Vagina (tissue), 2 donors: ENCODE measurements at regions not wholly inside any gene's neighbourhood (a gene's known extent, or its start where the extent isn't known, plus 50 kb on each side); places are given as distances from the start of the nearest gene placed in this dataset.

Source experiments
- POLR2A ChIP-seq, 2 donors: fragments of 450-650 bp; IDR thresholded peaks; one replicate each; pipeline ENCODE4 v1.6.1; 2017; ENCODE audit warnings: antibody characterized with exemption in 2 of 2, mild to moderate bottlenecking in 2 of 2, moderate library complexity in 2 of 2
- POLR2AphosphoS5 ChIP-seq, 2 donors: sonication (generic); formaldehyde crosslinking; IDR thresholded peaks; one replicate each; pipeline ENCODE4 v1.9.0; 2017; ENCODE audit warnings: antibody characterized with exemption in 2 of 2, mild to moderate bottlenecking in 2 of 2, low read depth in 1 of 2; ENCODE audit not compliant: insufficient read depth in 1 of 2
- TF ChIP-seq, protein P1 (sequence below), 3 experiments: fragments of 450-650 bp in 2 of 3; fragments of 200-600 bp in 1 of 3; sonication (generic) in 1 of 3; IDR thresholded peaks; one replicate each; pipeline ENCODE4 v1.5.1; 2017 to 2019; ENCODE audit warnings: antibody characterized with exemption in 3 of 3, mild to moderate bottlenecking in 2 of 3, moderate library complexity in 2 of 3

DNA sequence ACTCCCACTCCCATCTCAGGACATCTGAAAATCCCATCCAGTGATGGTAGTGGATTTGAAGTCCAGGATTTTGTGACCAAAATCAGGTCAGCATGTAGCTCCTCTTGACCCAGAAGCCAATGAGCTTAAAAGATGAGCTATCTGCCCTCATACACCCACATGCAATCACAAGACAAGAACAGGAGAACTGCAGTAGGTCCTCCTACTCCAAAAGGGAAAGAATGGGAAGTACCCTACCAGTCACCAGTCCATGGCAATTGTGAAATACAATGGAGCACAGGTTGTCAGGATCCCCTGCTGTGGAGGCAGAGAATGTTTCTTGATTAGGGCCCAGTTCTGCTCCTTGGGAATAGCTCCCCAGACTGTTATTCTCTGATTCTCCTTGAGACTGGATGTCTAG, 347.3 kb upstream of the CNR1 start:
- TF ChIP-seq, protein P1, sequence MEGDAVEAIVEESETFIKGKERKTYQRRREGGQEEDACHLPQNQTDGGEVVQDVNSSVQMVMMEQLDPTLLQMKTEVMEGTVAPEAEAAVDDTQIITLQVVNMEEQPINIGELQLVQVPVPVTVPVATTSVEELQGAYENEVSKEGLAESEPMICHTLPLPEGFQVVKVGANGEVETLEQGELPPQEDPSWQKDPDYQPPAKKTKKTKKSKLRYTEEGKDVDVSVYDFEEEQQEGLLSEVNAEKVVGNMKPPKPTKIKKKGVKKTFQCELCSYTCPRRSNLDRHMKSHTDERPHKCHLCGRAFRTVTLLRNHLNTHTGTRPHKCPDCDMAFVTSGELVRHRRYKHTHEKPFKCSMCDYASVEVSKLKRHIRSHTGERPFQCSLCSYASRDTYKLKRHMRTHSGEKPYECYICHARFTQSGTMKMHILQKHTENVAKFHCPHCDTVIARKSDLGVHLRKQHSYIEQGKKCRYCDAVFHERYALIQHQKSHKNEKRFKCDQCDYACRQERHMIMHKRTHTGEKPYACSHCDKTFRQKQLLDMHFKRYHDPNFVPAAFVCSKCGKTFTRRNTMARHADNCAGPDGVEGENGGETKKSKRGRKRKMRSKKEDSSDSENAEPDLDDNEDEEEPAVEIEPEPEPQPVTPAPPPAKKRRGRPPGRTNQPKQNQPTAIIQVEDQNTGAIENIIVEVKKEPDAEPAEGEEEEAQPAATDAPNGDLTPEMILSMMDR (IDR thresholded peaks at IDR 0.05) = no peak
- TF ChIP-seq POLR2AphosphoS5 (IDR thresholded peaks at IDR 0.05; ENCODE audit: insufficient read depth in 1 of 2, low read depth in 1 of 2) = no peak
- no peak for TF ChIP-seq POLR2A (IDR thresholded peaks at IDR 0.05)
